Gastroesophageal sphincter (tissue), 3 donors: ENCODE measurements at regions not wholly inside any gene's neighbourhood (a gene's known extent, or its start where the extent isn't known, plus 50 kb on each side); places are given as distances from the start of the nearest gene placed in this dataset.

Source experiments
- EP300 ChIP-seq: sonication (generic); formaldehyde crosslinking; IDR thresholded peaks from one replicate; pipeline ENCODE4 v1.6.1; 2017; ENCODE audit warnings: antibody characterized with exemption, mild to moderate bottlenecking
- POLR2A ChIP-seq, 2 donors: fragments of 450-650 bp; IDR thresholded peaks; one replicate each; pipeline ENCODE4 v1.6.1; 2017; ENCODE audit warnings: antibody characterized with exemption in 2 of 2, mild to moderate bottlenecking in 2 of 2, moderate library complexity in 1 of 2
- POLR2AphosphoS5 ChIP-seq: sonication (generic); formaldehyde crosslinking; IDR thresholded peaks from one replicate; pipeline ENCODE4 v1.6.1; 2017; ENCODE audit warnings: antibody characterized with exemption
- TF ChIP-seq, protein P1 (sequence below), 4 experiments: fragments of 200-600 bp in 2 of 4; fragments of 450-650 bp in 2 of 4; sonication (generic) in 1 of 4; IDR thresholded peaks; one replicate each; pipeline ENCODE4 v1.5.1; 2017 to 2019; ENCODE audit warnings: antibody characterized with exemption in 4 of 4, mild to moderate bottlenecking in 2 of 4, moderate library complexity in 2 of 4

DNA sequence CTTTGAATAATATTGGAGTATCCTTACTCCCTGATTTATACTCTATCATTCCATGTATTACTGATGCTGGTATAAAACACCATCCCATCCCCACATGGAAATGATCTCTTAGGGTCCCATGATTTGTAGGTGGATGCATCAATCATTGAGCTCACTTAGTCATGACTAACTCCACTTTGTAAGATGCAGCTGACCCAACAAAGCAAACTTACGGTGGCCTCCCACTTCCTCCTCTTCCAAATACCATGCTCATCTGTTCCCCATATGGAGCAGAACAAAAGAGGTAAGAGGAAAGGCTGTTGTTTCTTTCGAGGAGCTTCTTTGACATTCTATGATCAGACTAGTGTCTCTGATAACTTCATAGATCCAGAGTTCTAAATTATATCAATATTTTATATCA lies 640.2 kb upstream of the SLC39A10 start:
- no peak for TF ChIP-seq POLR2AphosphoS5
- TF ChIP-seq, protein P1, sequence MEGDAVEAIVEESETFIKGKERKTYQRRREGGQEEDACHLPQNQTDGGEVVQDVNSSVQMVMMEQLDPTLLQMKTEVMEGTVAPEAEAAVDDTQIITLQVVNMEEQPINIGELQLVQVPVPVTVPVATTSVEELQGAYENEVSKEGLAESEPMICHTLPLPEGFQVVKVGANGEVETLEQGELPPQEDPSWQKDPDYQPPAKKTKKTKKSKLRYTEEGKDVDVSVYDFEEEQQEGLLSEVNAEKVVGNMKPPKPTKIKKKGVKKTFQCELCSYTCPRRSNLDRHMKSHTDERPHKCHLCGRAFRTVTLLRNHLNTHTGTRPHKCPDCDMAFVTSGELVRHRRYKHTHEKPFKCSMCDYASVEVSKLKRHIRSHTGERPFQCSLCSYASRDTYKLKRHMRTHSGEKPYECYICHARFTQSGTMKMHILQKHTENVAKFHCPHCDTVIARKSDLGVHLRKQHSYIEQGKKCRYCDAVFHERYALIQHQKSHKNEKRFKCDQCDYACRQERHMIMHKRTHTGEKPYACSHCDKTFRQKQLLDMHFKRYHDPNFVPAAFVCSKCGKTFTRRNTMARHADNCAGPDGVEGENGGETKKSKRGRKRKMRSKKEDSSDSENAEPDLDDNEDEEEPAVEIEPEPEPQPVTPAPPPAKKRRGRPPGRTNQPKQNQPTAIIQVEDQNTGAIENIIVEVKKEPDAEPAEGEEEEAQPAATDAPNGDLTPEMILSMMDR (IDR thresholded peaks at IDR 0.05): no peak
- TF ChIP-seq POLR2A (IDR thresholded peaks at IDR 0.05): no peak
- no peak for TF ChIP-seq EP300
